NCI-H146 treated with DMSO at 0.1 percent for 48 hours (cell line): ENCODE measurements at regions not wholly inside any gene's neighbourhood (a gene's known extent, or its start where the extent isn't known, plus 50 kb on each side); places are given as distances from the start of the nearest gene placed in this dataset.
A peak's percentile ranks its signal among the peaks of the same experiment; 100 is the strongest.
"Not testable (repeated sequence)": the region's sequence is repeated elsewhere in the genome, so short reads cannot be mapped to it uniquely, and the experiment has no call there.

Source experiments
- DNase-seq: peaks from one replicate; lab custom pipeline; 2025; ENCODE audit not compliant: unreplicated experiment; lab: John Stamatoyannopoulos, UW

DNA sequence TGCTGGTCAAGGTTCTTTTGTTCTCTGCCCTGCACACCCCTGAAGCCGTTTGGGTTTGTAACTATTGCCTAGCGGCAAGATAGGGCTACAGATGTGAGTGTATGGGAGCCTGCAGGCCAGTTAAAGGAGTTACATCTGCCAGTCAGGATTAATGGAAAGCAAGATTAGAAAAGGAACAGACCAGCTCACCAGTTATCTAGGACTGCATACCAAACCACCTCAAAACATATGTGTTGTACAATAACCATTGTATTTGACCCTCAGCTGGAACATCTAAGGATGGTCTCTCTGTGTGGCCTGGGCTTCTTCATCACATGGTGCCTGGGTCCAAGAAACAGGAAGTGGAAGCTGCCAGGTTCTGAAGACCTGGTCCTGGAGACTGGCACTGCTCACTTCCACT, 52.5 kb upstream of the FBXO28 start:
- no peak for DNase-seq

DNA sequence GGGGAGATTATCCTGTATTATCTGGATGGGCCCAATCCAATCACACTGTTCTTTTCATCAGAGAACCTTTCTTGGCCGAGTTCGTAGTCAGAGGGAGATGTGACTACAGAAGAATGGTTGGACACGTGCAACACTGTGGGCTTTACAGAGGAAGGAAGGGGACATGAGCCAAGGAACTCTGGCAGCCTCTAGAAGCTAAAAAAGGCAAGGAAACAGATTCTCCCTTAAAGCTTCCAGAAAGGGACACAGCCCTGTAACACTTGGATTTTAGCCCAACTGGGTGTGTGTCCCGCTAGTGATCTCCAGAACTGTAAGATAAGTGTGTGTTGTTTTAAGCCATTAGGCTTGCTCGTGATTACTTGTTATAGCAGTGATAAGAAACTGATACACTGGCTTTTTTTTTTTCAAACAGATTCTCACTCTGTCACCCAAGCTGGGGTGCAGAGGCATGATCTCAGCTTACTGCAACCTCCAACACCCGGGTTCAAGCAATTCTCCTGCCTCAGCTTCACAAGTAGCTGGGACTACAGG, 53.9 kb upstream of the FBXO28 start:
- DNase-seq, result no peak

DNA sequence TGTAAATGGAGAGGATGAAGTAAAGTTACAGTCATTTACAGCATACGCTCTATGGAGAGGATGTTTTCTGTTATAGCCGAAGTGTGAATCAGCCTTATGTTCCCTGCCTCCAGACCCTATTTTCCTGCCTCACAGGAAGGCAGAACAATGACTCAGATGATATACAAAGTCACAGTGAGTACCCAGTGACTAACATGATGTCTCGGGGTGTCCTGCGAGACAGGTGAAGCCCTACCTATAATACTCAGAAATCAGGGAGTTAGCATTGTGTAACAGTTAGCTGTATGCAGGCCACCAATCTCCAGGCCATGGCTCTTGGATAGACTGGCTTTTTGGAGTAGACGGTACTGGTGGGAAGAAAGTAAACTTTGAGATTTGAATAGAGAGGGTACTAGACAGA, 55.6 kb upstream of the FBXO28 start:
- DNase-seq, result no peak

DNA sequence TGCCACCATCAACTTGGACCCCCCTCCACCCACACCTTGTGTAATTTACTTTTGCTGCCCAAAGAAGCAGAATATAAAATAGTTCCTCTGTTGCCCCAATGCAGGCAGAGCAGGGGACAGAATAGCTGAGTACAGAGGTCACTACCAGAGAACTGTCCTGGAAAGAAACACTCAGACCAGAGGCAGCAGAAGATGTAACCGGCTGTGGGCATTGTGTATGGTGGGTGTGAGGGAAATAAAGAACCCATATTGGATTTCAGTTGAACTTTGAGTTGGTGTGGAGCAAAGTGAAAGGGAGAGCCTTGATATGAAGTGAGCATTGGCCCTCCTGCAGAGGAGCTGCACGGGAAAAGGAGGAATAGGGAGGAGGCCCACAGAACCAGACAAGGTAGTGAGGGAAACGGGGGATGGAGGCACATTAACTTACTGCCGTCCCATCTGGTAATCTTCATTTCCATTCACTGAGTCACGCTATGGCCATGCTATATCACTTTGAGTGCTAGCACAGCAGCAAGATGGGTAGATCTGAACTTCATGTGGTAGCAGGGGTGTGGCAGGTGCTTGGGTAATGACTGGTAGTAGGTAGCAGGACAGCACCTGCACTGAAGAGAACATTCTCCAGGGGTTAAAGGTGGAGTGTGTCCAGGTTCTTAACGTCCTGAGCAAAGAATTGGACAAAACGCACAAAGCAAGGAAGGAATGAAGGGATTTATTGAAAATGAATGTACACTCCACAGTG, 56.3 kb upstream of the FBXO28 start:
- DNase-seq, result no peak

DNA sequence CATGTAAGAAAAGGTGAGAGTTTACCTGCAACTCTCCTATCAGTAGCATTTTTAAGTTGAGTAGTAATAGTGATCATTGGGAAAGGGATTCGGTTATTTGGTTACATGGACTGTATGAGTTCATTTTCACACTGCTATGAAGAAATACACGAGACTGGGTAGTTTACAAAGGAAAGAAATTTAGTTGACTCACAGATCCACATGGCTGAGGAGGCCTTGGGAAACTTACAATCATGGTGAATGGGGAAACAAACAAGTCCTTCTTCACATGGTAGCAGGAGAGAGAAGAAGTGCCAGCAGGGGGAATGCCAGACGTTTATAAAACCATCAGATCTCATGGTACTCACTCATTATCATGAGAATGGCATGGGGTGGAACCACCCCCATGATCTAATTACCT, 59.3 kb upstream of the FBXO28 start:
- DNase-seq, result no peak

DNA sequence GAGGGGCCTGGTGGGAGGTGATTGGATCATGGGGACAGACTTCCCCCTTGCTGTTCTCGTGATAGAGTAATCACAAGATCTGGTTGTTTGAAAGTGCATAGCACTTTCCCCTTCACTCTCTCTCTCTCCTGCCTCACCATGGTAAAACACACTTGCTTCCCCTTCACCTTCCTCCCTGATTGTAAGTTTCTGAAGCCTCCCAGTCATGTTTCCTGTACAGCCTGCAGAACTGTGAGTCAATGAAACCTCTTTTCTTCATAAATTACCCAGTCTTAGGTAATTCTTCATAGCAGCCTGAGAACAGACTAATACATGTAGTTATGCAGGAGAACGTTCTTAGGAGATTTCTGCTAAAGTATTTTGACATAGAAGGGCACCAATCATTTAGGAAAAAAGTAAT, 59.9 kb upstream of the FBXO28 start:
- DNase-seq, result no peak

DNA sequence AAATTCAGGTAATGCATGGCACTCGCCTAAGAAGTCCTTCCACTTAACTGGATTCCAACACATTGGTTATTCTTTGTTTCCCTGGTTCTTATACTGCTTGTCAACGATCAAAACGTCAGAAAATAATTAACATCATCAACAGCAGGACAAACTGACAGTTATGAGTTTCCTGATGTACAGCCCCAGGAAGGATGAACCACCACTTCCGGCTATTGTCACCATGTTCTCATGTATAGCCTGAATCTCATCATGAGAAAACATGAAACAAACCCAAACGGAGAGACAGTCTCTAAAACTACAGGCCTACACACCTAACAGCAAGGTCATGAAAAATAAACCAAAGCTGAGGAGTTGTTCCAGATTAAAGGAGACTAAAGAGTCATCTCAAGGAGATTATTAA, 60.5 kb upstream of the FBXO28 start:
- no peak for DNase-seq

DNA sequence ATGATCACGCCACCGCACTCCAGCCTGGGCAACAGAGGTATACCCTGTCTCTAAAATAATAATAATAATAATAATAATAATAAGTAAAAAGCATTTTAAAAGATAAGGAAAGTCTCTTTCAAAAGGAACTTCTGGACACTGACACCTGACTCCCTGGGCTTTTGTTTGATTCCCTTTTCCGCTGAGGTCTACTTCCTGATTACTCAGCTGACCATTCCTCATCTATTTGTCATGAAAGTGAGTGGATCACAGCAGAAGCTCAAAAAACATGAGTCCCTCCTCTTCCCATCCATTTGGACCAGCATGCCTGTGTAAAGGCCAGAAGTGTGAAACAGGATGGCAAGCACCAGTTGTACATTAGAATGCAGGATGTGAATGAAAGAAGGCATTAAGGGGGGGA, 61.1 kb upstream of the FBXO28 start:
- peak; percentile 44 for DNase-seq

DNA sequence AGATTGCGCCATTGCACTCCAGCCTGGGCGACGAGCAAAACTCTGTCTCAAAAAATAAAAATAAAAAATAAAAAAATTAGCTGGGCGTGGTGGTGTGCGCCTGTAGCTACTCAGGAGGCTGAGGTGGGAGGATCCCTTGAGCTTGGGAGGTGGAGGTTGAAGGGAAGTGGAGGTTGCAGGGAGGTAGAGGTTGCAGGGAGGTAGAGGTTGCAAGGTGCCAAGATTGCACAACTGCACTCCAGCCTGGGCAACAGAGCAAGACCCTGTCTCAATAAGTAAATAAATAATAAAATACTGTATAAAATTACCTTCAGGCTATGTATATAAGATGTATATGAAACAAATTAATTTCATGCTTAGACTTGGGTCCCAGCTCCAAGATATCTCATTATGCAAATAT, 62.1 kb upstream of the FBXO28 start:
- not testable (repeated sequence) for DNase-seq

DNA sequence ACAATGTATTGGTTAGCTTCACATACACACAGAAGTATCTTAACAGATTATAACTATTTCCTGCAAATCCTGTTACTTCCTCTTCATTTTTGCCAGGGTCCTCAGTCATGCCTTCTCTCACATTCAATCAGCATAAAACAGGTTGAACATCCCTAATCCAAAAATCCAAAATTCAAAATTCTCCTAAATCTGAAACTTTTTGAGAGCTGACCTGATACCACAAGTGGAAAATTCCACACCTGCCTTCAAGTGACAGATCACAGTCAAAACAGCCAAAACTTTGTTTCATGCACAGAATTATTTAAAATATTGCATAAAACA, 62.9 kb upstream of the FBXO28 start:
- DNase-seq, result no peak

DNA sequence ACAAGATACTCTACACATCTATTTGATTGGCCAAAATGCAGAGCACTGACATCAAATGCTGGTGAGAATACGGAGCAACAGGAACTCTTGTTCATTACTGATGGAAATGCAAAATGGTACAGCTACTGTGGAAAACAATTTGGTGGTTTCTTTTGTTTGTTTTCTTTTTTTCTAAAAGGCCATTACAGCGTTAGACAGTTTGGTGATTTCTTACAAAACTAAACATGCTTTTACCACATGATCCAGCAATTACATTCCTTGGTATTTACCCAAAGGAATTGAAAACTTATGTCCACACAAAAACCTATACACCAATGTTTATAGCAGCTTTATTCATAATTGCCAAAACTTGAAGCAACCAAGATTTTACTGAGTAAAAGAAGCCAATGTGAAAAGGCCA, 66.4 kb upstream of the FBXO28 start:
- no peak for DNase-seq

DNA sequence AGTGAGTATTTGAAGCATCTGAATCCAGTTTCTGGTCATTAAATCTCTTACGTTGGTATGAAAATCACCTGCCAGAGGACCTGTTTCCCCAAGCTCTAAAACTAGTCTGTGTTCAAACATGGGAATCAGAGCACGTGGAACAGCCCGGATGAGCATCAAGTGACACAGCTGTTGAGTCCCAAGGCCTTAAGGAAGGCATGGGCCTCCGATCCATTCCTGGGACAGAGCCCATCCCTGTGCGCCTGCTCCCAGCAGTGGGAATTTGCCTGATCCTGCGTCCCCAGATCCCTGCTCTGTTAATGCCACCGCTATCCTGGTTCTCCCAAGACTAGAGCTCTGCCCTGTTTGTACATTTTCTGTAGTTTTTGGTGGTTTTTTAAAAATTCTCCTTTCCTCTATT, 68.4 kb upstream of the FBXO28 start:
- no peak for DNase-seq

DNA sequence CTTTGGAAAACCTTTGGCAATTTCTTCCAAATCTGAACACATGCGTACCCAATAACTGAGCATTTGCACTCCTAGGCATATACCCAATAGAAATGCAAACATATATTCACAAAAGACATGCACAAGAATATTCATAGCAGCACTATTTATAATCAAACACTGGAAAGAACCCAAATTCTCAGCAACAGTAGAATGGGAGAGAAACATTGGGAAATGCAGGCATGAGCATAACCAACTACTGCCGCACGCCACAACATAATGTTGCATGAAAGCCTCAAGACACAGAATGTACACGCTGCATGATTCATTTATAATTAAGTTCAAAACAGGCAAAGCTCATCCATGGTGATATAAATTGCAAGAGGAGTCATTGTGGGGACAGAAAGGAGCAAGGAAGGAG, 69.5 kb upstream of the FBXO28 start:
- DNase-seq, result no peak

DNA sequence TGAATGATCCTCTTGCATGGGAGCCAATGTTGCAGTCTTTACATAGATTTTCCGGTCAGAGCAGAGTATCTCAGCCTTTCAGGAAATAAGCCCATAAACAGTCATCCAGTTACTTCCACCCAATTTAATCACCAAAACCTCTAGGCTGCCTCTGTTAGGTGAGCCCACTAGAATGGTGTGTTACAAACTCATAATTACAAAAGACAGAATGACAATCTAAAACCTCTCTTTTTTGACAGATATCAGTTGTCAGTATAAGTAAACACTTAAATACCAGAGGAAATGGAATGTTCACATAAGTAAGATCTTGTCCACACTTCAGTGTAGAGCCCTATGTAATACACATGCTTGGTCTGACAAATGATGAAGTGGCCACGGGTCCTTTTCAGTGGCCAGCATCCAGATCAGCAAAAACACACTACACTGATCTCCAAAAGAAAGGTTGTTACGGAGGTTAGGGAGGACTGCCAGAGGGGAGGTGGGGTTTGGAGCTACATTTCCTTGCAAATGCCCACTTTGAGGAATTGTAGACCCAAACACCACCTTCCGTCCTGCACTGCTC, 71.3 kb upstream of the FBXO28 start:
- DNase-seq, result peak; percentile 20

DNA sequence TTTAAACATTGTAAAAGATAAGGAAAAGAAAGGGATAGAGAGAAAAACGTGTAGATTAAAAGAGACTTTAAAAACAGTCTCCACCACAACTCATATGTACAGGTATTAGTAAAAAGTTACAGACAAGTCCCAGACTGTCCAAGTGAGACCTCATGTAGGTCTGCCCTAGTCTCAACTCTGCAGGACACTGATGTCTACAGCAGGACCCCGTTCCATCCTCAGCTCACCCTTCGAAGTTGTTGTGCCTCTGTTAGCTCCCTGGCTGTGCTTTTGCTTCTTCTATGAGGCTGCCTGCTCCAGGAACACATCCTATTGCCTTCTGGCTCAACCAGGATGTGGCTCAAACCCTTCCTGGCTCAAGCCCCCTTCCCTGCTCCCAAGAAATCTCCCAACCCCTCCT, 72.9 kb upstream of the FBXO28 start:
- no peak for DNase-seq

DNA sequence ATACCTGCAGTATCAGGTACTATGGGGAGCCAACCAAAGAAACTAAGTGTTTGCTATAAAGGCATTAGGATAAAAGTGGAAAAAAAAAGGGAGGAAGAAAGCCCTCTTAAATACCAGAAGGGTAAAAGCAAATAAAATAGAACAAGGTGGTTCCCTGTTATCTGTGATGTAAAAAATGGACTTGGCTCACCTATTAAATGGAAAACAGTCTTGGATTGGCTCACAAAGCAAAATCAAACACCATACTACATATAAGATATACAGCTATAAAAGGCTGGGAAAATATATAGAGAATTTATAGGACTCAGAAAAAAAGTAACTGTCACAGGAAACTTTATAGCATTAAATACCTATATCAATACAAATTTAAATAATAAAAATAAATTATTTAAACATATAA, 73.5 kb upstream of the FBXO28 start:
- not testable (repeated sequence) for DNase-seq

DNA sequence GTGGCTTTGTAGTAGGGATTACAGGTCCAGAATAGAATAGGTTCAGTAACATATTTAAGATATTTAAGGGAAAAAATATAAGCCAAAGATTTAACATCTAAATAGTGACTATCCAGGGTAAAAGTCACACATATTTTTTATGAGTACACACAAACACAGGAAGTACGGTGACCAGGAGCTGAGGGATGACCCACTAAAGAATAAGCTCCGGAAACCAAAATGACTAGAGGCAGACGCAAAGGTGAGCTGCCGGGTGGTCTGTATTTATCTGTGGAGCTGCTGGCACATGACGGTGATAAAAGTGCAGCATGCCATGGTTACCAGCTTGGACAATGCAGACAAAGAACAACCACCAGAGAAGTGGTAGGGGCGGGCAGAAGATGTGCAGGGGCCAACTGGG, 73.9 kb upstream of the FBXO28 start:
- DNase-seq, result not testable (repeated sequence)

DNA sequence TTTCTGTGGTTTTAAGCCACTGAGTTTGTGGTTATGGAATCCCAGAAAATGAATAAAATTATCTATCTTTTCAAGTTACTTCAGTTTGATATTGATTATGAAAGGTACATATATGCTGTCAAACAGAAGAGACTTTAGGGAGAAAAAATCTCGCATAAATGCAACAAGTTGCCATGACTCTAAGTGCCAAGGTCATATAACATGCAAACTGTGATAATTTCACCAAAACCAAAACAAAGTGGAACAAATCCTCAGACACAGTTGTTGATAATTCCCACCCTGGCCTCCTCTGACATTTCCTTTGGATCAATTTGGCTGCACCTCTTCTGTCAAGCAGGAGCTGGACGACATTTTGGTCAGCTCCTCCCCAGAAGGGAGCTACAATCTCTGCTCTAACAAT, 75.1 kb upstream of the FBXO28 start:
- not testable (repeated sequence) for DNase-seq

DNA sequence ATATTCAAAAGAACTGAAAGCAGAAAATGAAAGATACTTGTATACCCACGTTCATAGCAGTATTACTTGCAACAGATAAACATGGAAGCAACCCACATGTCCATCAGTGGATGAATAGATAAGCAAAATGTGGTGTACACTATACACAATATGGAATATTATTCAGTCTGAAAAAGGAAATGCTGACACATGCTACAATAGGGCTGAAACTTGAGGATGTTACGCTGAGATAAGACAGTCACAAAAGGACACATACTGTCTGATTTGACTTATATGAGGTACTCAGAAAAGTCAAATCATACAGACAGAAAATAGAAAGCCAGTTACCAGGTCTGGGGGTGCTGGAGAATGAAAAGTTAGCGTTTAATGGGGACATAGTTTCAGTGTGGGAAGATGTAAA, 76.5 kb upstream of the FBXO28 start:
- DNase-seq, result not testable (repeated sequence)

DNA sequence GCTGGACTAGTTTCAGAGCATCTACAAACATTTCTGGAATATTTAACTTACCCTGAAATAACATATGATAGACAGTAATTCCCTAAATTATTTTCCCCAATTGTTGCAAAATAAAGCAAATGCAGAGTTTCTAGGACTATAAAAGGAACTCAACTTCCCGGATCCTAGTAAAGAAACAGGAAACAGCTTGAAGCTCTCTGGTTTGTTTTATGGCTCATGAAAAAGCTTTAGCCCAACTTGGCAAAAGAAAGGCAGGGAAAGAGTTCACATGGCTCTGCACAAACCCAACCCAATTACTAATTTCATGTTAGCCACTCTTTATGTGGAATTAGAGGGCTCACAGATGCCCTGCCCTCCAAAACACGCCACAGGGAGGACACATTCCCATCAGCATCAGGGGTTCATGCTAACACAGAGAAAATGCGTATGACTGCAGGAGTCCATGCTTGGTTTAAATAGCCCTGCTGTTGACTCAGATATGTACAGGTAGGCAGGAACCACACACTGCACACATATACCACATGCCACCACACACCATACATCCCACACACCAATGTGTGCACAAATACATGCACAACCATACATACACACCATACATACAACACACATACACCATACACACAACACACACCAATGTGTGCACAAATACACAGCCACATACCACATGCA, 81.2 kb upstream of the FBXO28 start:
- not testable (repeated sequence) for DNase-seq

DNA sequence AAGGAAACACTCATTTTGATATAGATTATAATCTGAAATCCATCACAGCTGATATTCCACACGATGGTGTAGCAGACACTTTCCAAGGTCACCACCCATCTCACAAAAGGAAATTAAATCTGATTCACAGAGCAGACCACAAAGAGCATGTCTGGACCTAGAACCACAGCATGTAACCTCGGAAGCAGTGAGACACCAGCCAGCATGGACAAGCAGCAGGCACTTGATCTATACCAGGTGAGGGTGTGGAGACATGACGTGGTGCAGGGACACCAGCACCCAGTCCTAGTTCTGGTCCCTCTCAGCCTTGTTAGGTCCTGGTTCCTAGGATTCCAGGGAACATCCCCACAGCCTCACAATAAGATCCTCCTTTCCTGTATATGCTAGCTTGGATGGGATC, 81.9 kb upstream of the FBXO28 start:
- DNase-seq, result not testable (repeated sequence)

DNA sequence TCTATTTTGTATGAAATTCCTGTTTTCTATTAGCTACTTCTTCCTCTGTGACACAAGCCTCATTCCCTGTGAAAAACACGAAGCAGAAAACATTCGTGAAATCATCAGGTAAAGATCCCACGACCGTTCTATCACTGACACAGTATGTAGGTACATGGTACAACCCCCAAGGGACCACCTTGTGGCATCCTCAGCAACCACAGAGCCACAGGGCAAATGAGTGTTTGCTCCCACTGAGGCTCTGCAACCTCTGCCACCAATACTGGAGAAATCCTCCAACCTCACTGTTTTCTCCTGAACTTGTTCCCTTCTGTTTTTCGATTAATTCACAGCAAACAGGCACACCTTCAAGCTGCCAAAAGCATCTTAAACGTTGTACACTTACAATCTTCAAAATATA, 83.7 kb upstream of the FBXO28 start:
- DNase-seq, result not testable (repeated sequence)
